HG03571 (cell line): ENCODE measurements at regions not wholly inside any gene's neighbourhood (a gene's known extent, or its start where the extent isn't known, plus 50 kb on each side); places are given as distances from the start of the nearest gene placed in this dataset.

Source experiments
- ATAC-seq: cut with Tn5 transposase; IDR thresholded peaks from one replicate; pipeline ENCODE4 v1.9.1; 2021; ENCODE audit not compliant: unreplicated experiment

DNA sequence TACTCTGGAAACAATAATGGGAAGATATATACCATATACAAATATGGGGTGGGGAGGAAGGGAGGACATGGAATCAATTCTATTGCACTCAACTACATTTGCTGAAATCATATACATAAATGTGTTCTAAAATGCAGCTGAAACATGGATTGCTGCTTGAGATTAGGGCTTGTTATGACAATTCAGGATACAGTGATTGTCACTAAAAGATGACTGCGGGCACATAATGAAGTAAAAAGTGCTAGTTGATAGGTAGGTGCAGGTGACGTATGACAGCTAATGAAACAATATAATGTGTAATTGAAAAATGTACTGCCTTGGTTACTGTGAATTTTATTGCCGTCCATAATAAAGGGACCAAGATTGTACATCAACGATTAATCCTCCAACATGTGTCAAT, 1062.1 kb upstream of the FANCL start:
- ATAC-seq, result no peak

DNA sequence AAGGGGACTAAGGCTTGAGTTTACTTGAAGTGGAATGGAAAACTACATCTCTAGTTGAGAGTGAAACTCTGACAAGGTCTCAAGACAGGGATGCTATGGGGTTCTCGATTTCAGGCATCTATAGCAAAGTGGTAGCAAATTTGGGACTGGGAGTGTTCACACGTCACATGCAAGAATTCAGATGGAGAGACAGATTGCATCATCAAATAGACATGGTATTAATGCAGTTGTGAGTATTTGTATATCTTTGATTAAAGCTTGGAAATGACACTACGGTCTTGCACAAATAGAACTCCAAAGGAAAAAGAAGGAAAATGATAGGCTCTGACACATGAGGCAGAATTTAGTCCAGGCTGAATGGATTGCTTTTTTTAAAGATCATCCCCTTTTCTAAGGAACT, 1061.6 kb upstream of the FANCL start:
- no peak for ATAC-seq

DNA sequence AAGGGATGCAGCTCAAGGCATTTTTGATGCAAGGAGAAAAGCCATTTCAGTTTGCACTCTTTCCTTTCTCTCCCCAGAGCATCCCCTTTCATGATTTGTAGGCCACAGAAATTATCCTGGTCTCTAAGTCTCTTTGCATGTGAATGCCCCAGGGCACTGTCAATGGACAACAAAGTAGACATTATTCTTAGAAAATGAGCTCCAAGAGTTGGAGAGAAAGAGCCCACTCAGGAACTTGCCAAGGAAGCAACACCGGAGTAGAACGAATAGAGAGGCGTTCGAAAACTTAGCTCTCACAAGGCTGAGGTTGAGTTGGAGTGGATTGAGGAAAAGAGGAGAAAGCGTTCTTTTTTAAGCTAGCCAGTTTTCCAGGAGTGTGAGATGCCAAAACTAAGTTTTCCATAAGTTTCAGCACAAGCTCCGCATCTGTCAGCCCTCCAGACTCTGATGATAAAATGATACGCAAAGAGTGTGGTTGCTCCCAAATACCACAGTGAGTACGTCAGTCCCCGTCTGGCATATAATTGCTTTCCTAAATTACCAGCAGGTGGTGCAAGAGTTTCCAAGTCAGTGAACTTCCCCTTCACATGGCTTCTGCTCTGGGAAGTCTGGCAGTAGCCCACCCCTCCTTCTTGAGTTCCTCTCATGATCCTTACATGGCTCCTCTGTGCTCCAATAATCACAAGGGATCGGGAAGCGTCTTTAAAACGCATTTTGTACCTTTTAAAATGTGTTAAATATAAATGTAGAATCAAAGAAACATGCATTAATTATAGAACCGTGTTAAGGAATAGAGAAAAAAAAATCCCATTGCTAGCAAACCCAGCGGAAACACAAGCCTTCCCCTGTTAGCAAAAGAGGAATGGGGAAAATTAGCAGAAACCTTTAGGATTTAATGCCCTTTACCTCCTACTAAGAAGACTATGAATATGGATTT, 1060.6 kb upstream of the FANCL start:
- no peak for ATAC-seq

DNA sequence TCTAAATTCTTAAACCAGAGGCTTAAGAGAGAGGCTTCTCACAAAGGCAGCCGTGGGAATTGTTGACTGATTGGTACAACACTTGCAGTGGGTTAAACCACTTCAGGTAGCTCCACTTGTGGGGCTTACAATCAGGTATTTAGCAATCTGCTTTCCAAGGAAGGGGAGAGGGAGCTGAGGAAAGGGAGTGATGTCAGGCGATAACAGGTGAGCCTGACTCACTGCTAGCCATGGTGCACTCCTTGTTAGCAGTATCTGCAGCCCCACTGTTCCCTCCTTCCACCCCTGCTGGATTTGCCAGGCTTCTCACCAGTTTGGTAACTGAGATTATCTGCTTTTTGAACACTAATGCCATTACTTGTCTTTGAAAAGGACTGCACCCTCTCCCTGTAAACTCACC, 1056.7 kb upstream of the FANCL start:
- no peak for ATAC-seq

DNA sequence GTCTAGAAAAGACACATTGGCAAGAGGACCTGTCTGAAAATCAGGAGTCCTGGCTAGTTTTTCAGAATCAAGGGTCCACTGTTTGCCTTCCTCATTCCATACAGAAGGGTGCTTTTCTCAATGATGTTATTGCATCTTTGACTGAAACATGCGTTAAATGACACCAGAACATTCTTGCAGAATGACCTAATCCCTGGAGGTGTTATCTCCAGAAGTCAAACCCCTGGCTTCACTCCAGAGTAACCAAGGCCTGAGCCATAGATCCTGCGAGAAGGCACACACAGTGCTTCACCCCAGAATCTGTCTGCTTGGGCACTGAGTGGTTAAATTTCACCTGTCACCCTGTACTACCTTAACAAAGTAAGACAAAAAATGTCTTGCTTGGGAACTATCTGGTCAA, 1055.2 kb upstream of the FANCL start:
- ATAC-seq, result no peak

DNA sequence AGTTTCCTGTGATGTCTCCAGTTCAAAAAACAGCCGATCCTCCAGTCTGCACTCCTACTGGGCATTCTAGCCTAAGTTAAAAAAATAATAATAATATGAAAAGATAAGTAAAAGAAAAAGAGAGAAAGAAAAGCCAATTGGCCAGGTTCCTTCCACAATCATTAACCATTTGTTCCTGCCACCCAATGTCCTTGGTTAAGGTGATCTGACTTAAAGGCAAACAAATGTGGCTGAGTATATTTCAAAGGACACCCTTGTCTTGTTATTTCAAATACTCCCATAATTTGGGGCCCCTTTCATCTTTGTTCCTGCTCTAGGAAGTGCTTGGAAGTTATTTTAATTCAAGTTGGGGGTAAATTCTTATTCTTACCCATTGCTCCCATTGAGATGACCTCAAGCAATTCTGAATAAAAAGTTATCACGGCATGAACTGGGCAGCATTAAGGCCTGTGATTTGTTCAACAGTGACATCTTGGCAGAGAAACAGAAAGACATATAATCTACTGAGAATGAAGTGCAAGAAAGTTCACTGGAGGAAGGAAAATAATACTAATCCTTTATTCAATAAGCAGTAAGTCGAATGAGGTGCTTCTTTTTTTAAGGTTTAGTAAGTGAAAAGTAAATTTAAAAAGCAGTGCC, 1054.5 kb upstream of the FANCL start:
- ATAC-seq, result no peak

DNA sequence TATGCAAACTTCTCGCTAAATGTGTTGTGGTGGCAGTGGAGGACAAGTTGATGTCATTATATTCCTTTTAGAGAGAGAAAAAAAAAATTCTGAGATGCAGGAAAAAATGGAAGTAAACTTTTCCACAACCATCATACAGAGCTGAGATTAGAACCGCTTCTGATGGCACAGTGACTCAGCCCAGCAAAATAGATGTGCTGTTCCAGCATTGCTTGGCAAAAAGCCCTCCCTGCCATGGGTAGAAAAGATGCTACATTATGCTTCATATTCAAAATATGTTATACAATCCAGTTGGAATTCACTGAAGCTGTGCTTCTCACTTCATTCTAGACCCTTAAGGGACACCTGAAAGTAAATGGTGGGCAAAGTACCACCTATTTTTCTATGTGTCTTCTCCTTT, 1047.6 kb upstream of the FANCL start:
- ATAC-seq, result no peak

DNA sequence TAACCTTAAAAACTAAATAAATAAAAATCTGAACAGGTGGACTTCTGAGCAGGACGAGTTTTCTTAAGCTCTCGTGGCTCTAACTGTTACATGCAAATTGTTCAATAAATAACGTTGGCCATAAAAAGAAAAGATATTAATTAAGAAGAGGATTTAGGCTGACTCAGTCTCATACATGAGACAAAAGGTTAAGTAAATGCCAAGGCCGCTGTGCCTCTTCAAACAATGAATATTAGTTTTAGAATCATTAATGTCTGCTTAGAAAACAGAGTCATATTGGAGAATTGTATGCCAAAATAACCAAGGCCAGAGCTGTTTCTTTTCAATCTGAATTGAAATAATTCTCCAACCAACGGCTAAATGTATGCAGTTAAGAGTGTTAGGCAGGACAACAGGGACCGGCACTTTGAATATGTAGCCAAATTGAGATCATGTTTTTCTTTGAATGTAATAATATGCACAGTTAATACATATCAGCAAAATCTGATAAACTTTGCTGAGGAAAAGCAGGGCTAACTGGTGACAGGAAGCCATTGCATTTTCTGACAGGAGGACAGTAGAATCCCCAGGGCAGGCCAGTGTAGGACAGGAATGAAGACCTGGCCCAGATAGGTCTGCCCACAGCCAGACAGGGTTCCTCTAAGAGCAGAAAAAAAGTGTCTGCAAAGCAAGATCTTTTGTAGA, 1041.4 kb upstream of the FANCL start:
- no peak for ATAC-seq

DNA sequence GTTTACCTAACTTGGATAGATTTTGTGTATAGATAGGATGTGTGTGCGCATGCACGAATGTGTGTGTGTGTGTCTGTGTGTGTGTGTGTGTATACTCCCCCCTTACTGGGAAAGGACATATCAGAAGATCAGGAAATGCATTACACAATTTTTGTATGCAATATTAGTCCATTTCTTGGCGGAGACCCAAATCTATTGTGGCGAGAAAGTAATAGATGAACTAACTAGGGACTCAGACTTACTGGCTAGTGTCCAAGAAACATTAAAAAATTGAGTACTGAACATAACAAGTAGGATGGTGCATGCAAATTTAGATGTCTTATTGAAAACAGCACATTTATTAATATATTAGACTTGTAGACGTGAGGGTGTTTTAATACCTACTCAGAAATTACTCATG, 1036.5 kb upstream of the FANCL start:
- no peak for ATAC-seq

DNA sequence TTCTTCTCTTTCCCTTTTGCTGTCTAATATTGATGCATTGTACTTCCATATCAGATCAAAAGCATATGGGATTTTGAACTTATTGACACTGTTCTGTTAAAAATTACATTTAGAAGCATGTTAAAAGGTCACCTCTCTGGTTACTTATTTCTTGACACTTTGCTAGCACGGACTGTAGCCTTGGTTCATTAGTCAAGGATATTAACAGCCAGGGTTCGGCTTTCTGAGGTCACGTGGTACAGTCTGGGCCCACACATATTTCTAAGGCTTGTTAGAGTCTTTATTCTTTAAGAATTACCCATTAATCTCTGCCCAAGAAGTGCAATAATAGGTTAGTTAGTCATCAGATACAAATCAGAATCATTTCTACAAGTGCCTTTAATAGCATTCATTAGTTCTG, 1035.8 kb upstream of the FANCL start:
- ATAC-seq, result peak; percentile 66

DNA sequence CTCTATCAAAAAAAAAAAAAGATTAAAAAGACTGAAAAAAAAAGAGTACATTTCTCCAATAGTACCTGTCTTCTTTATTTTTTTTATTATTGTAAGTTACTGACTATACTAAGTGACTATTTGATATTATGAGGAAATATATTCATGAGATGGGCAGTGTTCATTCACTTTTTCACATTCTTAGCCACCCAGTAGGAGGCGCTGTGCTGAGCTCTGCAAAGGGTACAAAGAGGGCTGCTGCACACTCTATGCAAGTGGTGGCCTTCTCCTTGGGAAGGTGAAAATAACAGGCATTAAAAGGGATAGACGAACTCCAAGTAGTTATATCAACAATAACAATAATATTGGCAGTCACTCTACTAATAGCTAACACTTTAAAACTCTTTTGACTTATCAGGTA, 1034.9 kb upstream of the FANCL start:
- no peak for ATAC-seq

DNA sequence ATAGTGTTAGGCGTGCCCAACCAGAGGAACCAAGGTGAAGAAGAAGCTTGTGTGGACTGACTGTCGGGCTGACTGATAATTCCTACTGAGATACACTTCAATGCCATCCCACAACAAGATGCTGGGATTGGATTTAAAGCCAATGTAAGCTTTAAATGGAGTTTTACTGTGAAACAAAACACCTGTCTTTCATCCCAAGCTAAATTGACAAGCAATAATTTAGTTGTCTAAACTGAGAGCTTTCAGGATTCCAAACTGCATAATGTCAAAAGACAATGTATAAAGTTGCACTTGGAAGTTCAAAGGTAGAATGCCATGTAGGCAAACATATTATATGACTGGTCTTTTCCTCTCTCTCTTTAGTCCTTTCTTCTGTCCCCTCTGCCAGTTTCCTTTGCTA, 1025.3 kb upstream of the FANCL start:
- no peak for ATAC-seq

DNA sequence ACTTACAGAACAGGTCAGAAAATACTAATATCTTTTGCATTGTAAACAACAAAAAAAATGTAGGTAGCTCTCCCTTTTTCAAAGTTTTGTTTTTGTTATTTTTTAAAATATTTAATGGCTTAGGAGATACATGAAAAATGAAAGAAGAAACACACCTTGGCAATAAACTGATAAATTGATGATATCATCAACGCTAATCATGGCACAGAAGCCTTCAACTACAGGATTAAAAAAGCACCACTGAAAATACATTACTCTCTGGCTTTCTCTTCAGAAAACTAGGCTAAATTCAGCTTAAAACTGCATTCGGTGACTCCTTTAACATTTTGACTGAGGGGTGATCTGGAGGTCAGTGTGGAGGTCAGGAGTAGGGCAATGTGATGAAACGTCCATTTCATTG, 1018.8 kb upstream of the FANCL start:
- no peak for ATAC-seq

DNA sequence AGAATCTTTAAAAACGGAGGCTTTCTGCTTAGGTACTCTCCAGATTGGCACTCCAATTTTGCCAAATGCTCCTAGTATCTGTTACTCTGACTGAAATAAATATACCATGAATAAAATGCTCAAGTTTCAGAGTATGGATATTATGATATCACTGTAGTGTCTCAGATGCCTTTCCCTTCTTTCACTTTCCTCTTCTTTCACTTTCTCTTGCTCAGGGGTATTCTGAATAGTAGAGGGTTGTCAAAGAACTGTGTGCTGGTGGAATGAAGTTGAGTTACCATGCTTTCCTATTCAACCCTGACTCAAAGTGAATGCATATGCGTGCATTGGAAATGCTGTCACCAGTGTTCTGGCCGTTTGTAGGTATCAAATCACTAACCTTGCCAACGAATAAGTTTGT, 1015.2 kb upstream of the FANCL start:
- ATAC-seq, result no peak

DNA sequence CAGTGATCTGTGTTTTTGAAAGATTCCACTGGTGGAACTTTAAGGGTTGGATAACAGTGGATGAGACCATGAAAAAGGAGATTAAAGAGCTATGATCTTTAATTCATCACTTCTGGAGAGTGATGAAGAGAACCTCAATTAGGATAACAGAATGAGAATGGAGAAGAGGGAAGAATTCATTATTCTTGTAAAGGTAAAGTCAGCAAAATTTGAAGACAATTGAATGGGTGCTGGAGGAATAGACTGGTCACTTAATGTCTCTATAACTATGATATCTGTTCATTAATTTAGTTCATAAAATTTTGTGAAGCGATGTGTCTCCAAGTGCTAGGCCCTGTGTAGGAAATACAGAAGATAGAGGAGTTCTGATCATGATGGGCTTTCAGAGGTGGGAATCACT, 1013.2 kb upstream of the FANCL start:
- ATAC-seq, result no peak

DNA sequence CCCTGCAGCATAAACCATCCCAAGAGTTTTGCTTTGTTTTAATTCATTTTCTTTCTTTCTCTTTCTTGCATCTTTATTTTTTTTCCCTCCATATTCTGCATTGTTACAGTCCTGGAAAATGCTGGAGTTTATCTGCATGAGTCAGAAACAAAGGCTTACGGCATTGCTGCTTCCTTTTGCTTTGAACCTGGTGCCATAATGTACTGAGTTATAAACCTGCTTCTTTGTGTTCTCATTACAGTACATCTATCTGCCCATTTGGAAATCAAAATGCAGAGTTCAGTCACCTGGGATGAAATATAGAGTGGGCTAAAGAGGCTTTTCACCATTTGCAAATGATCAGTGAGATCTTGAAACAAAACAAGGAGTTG, 1009.2 kb upstream of the FANCL start:
- no peak for ATAC-seq

DNA sequence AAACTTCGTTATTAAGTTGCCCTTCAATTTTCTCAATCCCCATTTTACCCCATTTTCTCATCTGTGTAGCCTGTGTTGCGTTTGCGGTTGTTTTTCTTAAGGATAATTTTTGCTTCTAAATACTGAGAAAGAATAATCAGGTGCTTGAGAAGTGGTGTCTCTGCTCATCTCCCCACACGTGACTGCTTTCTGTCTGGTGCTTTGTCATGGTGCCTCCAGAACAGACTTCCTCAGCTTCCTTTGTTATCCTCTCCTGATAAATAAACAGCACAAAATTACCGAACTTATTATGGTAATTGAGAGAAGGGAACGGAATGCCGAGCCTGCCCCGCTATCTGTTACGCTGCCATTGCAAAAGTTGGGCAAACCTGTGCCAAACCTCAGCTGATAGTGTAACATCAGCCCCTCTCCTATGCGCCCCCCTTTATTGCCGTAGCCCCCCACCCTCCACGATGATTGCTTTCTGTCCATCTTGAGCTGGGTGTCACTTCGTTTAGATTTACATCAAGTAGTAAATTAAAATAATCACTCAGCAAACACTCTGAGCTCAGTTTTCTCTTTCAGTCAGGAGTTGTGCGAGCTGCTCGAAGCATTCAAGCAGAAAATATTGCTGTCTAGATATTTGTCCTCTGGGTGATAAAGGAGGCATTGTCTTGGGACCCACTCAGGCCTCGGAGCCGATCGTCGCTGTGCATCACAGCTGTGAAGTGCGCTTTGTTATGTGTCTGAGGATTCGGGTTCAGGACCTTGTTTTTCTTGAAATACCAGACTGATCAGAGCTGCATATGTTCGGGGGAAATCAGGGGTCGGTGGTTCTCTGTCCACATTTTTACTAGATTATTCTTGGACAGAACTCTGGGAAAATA, 1008.5 kb upstream of the FANCL start:
- no peak for ATAC-seq

DNA sequence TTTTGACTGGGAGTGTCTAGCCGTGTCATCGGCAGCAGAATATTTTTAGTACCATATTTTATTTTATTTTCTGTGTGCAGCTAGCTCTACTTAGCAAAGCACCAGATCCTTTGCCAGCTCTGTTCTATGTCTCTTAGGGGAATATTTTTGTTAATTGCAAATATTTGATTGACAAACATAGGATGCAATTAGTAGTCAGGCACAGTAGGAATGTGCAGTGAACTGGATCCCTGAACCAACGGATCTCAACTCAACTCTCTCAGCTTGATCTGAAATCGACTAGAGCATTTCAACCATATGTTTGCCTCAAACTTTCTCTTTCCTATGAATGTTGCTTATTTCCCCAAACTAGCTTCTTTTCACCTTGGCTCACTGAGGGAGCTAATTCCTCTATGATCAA, 998.0 kb upstream of the FANCL start:
- ATAC-seq, result no peak

DNA sequence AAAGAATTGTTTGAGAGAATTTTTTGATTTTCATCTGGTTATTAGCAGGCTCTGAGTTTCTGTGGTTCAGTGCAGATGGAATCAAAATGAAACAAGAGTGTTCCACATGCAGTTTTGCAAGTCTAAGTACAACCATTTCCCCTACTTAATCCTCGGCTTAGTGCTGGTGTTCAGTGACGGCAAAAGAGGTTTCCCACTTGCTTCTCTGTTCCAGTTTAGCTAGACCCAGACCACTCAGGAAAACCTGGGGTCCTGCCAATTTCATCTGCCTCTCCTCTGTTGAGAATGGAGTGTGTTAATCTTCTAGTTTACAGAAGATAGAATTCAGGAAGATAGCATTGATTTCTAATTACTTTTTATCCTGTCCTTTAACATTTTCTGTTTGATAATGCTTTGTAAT, 996.2 kb upstream of the FANCL start:
- ATAC-seq, result no peak

DNA sequence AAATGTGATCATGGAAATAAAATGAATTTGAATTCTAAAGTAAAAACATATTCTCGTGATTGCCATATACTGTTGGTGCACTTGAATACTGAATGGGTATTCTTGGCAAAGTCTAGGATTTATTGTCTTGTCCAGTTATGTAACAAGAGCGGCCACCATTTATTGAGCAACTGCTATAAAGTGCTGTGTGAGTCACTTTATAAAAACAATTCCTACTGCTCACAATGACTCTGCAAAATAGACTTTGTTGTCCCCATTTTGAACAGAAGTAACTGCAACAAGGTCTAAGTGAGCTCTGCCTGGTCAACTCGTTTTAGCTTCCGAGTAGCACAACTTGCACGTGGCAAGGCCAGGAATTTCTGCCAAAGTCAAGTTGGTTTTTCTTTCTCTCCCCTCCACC, 995.6 kb upstream of the FANCL start:
- no peak for ATAC-seq

DNA sequence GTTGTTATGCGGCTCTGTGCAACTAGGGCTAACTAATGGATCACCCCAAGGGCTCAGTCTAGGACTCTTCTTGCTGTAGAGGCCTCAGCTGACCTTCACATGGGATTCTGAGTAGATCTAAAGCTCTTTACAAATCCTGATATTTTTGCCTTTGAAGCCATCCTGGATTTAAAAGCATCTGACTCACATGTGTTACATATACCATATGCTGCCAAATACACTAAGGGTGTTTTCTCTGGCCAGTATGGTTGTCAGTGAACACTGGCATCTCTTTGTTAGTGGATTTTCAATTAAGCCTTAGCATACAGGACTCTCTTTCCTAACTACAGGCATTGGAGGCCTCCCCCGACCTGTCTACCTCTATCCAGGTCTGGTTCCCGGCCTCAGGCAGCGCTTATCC, 992.8 kb upstream of the FANCL start:
- no peak for ATAC-seq
